ENCODE measurements at regions not wholly inside any gene's neighbourhood (a gene's known extent, or its start where the extent isn't known, plus 50 kb on each side); places are given as distances from the start of the nearest gene placed in this dataset.
A peak's percentile ranks its signal among the peaks of the same experiment; 100 is the strongest.

DNA sequence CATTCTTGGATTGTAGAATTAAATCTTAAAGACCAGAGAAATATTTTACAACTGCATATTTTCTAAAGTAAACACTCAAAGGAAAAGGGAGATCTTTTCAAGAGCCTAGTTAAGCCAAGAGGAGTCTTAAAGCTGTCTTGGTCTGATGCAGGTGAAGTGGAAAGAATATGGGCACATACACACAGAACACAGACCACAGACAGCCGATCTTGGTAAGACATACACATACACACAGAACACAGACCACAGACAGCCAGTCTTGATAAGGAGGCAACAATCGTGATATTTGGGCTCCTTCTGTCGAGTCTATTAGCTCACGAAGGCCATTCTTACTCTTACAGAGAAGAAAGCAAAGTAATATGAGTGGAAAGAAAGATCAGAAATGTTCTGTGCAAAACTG lies 1153.9 kb upstream of the TMPRSS15 start:
- no peaks in the 10 kb centered on the region for H3K4me1 ChIP-seq (ENCODE audit: low read length)
- H3F3A ChIP-seq (ENCODE audit: insufficient read depth, low read length), result no peaks in the 10 kb centered on the region
- no peaks in the 10 kb centered on the region for H3K36me3 ChIP-seq (replicated peaks; ENCODE audit: insufficient read depth, low read length)
- no peak overlapping the region for H2AFZ ChIP-seq (ENCODE audit: low read length)
- H4K20me1 ChIP-seq (ENCODE audit: insufficient read depth, low read length), result no peaks in the 10 kb centered on the region
- no peaks in the 10 kb centered on the region for H3K9me2 ChIP-seq (replicated peaks; ENCODE audit: insufficient read depth, low read length)
- H3K79me2 ChIP-seq (ENCODE audit: low read length), result no peaks in the 10 kb centered on the region
- no peak for DNase-seq
- H3K9ac ChIP-seq (ENCODE audit: low read length), result no peak overlapping the region
- H3K27ac ChIP-seq (ENCODE audit: low read length), result no peak overlapping the region
- no peak overlapping the region for H3K4me3 ChIP-seq (ENCODE audit: low read length)
- TF ChIP-seq EZH2 (optimal IDR thresholded peaks at IDR 0.05; ENCODE audit: low read depth, low read length), result no peak
- TF ChIP-seq, protein P1, sequence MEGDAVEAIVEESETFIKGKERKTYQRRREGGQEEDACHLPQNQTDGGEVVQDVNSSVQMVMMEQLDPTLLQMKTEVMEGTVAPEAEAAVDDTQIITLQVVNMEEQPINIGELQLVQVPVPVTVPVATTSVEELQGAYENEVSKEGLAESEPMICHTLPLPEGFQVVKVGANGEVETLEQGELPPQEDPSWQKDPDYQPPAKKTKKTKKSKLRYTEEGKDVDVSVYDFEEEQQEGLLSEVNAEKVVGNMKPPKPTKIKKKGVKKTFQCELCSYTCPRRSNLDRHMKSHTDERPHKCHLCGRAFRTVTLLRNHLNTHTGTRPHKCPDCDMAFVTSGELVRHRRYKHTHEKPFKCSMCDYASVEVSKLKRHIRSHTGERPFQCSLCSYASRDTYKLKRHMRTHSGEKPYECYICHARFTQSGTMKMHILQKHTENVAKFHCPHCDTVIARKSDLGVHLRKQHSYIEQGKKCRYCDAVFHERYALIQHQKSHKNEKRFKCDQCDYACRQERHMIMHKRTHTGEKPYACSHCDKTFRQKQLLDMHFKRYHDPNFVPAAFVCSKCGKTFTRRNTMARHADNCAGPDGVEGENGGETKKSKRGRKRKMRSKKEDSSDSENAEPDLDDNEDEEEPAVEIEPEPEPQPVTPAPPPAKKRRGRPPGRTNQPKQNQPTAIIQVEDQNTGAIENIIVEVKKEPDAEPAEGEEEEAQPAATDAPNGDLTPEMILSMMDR (IDR thresholded peaks at IDR 0.05; ENCODE audit: low read length), result no peak
- TF ChIP-seq EZH2phosphoT487 (IDR thresholded peaks at IDR 0.05; ENCODE audit: low read length), result no peak
- H3K4me2 ChIP-seq (ENCODE audit: low read depth, low read length), result peak overlapping the region; percentile 7; the same call in 1 of the 2 replicates
- H3K27me3 ChIP-seq (replicated peaks; ENCODE audit: insufficient read depth, low read length), result no peaks in the 10 kb centered on the region
- no peaks in the 10 kb centered on the region for H3K9me3 ChIP-seq (replicated peaks; ENCODE audit: insufficient read depth, low read length)

DNA sequence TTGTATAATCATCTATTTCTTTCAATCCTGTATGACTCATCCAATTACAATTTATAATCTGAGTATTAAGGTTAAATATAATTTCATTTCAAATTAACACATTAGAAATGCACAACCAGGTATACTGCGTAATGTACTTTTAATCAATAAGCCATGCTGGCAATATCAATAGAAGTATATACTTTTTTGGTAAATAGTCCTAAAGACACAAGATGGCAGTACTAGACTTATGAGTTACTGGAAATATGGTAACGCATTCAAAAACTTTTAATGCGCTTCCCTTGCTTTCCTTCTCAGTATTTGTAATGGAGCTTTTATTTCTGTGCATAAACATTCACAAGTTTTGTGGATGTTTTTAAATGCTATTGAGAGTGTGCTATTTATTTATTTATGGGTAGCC lies 1162.0 kb upstream of the TMPRSS15 start:
- H3K4me2 ChIP-seq (ENCODE audit: low read depth, low read length), result no peak overlapping the region
- no peak overlapping the region for H3K4me3 ChIP-seq (ENCODE audit: low read length)
- no peak overlapping the region for H3K27ac ChIP-seq (ENCODE audit: low read length)
- no peak overlapping the region for H2AFZ ChIP-seq (ENCODE audit: low read length)
- TF ChIP-seq EZH2 (optimal IDR thresholded peaks at IDR 0.05; ENCODE audit: low read depth, low read length) (no peak), EZH2phosphoT487 (IDR thresholded peaks at IDR 0.05; ENCODE audit: low read length) (no peak)
- TF ChIP-seq, protein P1 (IDR thresholded peaks at IDR 0.05; ENCODE audit: low read length), result no peak
- no peaks in the 10 kb centered on the region for H4K20me1 ChIP-seq (ENCODE audit: insufficient read depth, low read length)
- no peaks in the 10 kb centered on the region for H3K79me2 ChIP-seq (ENCODE audit: low read length)
- DNase-seq, result no peak
- no peak overlapping the region for H3K9ac ChIP-seq (ENCODE audit: low read length)
- H3K27me3 ChIP-seq (replicated peaks; ENCODE audit: insufficient read depth, low read length), result no peaks in the 10 kb centered on the region
- no peaks in the 10 kb centered on the region for H3K9me3 ChIP-seq (replicated peaks; ENCODE audit: insufficient read depth, low read length)
- no peaks in the 10 kb centered on the region for H3K4me1 ChIP-seq (ENCODE audit: low read length)
- no peaks in the 10 kb centered on the region for H3K9me2 ChIP-seq (replicated peaks; ENCODE audit: insufficient read depth, low read length)
- H3K36me3 ChIP-seq (replicated peaks; ENCODE audit: insufficient read depth, low read length), result no peaks in the 10 kb centered on the region
- no peaks in the 10 kb centered on the region for H3F3A ChIP-seq (ENCODE audit: insufficient read depth, low read length)

DNA sequence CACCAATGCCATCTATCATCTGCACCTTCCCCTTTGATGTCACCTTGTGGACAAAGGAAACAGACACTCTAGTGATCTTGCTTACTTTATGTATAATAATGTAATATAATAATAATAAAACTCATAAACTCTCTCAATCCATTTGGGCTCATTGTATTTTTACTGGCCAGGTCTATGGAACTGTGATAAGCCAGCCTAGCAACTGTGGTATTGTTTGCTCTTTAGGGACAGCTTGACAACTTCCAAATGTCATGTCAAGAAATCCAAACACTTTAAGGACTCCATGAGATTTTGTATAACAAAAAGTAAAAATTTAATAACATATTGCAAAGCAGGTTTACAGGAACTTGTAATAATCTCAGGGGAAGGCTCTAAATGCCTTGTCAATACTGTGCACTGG lies 1163.4 kb upstream of the TMPRSS15 start:
- Histone ChIP-seq H3K36me3 (replicated peaks; ENCODE audit: insufficient read depth, low read length) (no peaks in the 10 kb centered on the region), H3K79me2 (ENCODE audit: low read length) (no peaks in the 10 kb centered on the region), H3K27me3 (replicated peaks; ENCODE audit: insufficient read depth, low read length) (no peaks in the 10 kb centered on the region), H4K20me1 (ENCODE audit: insufficient read depth, low read length) (no peaks in the 10 kb centered on the region), H2AFZ (ENCODE audit: low read length) (no peak overlapping the region), H3K9me3 (replicated peaks; ENCODE audit: insufficient read depth, low read length) (no peaks in the 10 kb centered on the region), H3K9me2 (replicated peaks; ENCODE audit: insufficient read depth, low read length) (no peaks in the 10 kb centered on the region), H3K27ac (ENCODE audit: low read length) (no peak overlapping the region), H3K4me3 (ENCODE audit: low read length) (no peak overlapping the region), H3F3A (ENCODE audit: insufficient read depth, low read length) (no peaks in the 10 kb centered on the region), H3K4me1 (ENCODE audit: low read length) (no peaks in the 10 kb centered on the region), H3K9ac (ENCODE audit: low read length) (no peak overlapping the region), H3K4me2 (ENCODE audit: low read depth, low read length) (no peak overlapping the region)
- no peak for TF ChIP-seq EZH2phosphoT487 (IDR thresholded peaks at IDR 0.05; ENCODE audit: low read length)
- TF ChIP-seq EZH2 (optimal IDR thresholded peaks at IDR 0.05; ENCODE audit: low read depth, low read length), result no peak
- TF ChIP-seq, protein P1 (IDR thresholded peaks at IDR 0.05; ENCODE audit: low read length), result no peak
- no peak for DNase-seq

Measured in MM.1S (cell line).